WI38 (cell line): ENCODE measurements at regions not wholly inside any gene's neighbourhood (a gene's known extent, or its start where the extent isn't known, plus 50 kb on each side); places are given as distances from the start of the nearest gene placed in this dataset.

Experiments used
- H3K4me3 ChIP-seq: 2 replicates; pipeline ENCODE4 v1.5.1; 2011; ENCODE audit warnings: low read depth, mild to moderate bottlenecking, control low read depth, low read length
- CTCF ChIP-seq: IDR thresholded peaks from 2 replicates; pipeline ENCODE4 v1.5.1; 2012; ENCODE audit warnings: low read depth, mild to moderate bottlenecking, control low read depth, low read length

GRCh38 chr18:53907921-53908320 is 316.5 kb downstream of the MBD2 start:
- H3K4me3 ChIP-seq = no peak overlapping the region
- no peak for TF ChIP-seq CTCF

GRCh38 chr18:53906681-53907080 is 317.8 kb downstream of the MBD2 start:
- no peak overlapping the region for H3K4me3 ChIP-seq
- TF ChIP-seq CTCF = no peak

GRCh38 chr18:53894675-53895442 is 329.6 kb downstream of the MBD2 start:
- TF ChIP-seq CTCF = no peak
- H3K4me3 ChIP-seq = no peak overlapping the region

- H3K4me3 ChIP-seq = no peak overlapping the region
- no peak for TF ChIP-seq CTCF
Measured at GRCh38 chr18:53887447-53887846, 337.0 kb downstream of the MBD2 start.

- no peak overlapping the region for H3K4me3 ChIP-seq
- no peak for TF ChIP-seq CTCF
Measured at GRCh38 chr18:53886058-53886457, 338.4 kb downstream of the MBD2 start.

GRCh38 chr18:53883771-53884170 is 340.7 kb downstream of the MBD2 start:
- H3K4me3 ChIP-seq = no peak overlapping the region
- no peak for TF ChIP-seq CTCF

- H3K4me3 ChIP-seq = no peak overlapping the region
- TF ChIP-seq CTCF = no peak
Measured at GRCh38 chr18:53874103-53874502, 350.4 kb downstream of the MBD2 start.
